HG03108 (cell line): ENCODE measurements at regions not wholly inside any gene's neighbourhood (a gene's known extent, or its start where the extent isn't known, plus 50 kb on each side); places are given as distances from the start of the nearest gene placed in this dataset.
"Not testable (repeated sequence)": the region's sequence is repeated elsewhere in the genome, so short reads cannot be mapped to it uniquely, and the experiment has no call there.

Source experiments
- ATAC-seq: cut with Tn5 transposase; IDR thresholded peaks from one replicate; pipeline ENCODE4 v1.9.1; 2021; ENCODE audit warnings: moderate library complexity; ENCODE audit not compliant: unreplicated experiment

DNA sequence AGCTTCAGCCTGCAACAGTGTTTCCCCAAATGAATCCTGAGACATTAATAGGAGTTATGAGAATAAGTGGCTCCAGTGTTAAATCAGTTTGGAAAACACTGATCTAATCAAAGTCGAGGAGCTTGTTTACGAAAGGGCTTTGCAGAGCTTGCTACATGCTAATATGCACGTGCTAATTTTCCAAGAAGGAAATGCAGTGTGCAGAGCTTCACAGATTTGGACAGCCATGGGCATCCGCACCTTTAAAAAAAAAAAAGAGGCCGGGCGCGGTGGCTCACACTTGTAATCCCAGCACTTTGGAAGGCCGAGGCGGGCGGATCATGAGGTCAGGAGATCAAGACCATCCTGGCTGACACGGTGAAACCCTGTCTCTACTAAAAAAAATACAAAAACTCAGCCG lies 79.7 kb upstream of the LMO2 start:
- not testable (repeated sequence) for ATAC-seq

DNA sequence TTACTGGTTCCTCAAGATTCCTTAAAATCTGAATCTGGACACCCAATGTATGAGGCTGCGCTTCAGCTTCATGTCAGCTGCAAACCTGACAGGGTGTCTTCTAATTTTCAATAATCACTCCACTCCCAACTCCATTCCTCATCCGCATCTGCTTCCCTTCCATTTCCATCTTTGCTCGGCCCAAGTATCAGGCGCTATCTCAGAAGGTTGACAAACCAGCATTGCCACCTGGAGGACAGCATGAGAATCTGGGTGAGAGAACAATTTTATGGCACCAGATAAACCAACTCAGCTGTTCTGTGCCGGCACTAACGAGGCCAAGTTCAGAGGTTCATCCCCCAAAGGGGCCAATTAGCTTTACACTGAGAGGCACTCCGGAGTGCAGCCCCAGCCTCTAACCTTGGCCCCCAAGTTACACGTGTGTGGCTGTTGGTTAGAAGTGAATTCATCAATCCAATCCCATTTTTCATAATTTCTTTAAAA lies 79.1 kb upstream of the LMO2 start:
- ATAC-seq, result peak; percentile 64

DNA sequence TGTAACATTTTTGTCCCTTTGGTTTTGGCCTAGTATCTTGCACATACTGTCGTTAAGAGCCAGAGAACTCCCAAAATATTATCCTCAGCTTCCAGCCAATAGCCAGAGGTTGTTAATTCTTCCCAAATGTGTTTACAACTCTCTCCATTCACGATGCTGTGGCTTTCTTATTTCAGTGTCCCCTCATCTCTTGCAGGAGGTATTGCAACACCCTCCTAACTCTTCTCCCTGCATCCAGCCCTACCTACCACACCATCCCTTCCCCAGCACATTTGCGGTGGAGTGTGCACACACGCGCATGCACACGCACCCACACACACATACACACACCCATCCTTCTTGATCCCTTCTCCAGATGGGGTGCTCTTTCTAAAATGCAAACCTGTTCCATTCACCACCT lies 75.6 kb upstream of the LMO2 start:
- ATAC-seq, result no peak

DNA sequence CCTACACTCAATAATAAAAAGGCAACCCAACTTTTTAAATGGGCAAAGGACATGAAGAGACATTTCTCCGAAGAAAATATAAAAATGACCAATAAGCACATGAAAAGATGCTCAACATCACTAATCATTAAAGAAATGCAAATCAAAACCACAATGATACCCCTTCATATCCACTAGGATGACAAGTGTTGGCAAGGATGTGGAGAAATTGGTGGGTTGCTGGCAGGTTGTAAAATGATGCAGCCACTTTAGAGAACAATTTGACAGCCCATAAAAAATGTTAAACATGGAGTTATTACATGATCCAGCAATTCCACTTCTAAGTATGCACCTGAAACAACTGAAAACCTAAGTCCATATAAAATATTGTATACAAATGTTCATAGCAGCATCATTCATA lies 73.2 kb upstream of the LMO2 start:
- ATAC-seq, result no peak

DNA sequence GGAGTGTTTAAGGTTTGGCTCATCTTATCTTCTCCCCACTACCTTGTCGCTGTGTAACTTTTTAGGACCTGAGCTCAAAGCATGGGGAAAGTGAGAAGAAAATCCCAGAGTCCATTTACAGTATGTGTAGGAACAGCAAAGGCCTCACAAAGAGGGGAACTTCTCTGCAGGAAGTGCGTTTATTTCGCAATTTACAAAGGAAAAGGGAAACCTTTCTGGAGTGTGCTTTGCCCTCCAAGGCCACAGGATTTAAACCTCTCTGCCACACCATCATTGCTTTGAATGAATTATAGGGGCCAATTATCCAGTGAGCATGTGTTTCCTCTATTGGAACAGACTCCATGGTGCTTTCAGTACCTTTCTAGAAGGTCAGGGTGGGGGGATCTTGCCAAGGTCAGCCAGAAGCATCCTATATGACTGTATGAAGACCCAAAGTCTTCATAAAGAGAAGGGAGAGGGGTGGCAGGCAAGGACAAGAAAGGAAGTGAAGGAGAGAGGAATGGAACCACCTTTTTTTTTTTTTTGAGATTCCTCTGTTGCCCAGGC lies 68.1 kb upstream of the LMO2 start:
- ATAC-seq, result no peak

DNA sequence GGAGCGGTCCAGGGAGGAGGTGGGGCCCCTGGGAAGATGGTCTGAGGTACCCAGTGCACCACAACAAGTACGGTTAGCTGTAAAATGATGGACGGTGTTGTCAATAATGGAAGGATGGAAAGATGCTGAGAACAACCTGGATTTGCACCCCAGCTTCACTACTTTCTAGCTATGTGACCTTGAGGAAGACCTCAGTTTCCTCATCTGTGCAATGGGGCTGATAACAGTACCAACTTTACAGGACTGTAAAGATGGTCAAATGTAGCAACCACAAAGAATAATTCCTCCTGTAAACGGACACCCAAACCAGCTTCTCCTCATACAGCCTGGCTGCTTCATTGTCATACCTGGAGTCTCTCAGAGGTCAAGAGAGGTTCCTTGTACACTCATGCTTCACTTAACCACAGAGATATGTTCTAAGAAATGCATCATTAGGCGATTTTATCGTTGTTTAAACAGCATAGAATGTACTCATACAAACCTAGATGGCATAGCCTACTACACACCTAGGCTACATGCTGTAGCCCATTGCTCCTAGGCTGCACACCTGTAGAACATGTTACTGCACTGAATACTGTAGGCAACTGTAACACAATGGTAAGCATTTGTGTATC lies 65.5 kb upstream of the LMO2 start:
- ATAC-seq, result no peak

DNA sequence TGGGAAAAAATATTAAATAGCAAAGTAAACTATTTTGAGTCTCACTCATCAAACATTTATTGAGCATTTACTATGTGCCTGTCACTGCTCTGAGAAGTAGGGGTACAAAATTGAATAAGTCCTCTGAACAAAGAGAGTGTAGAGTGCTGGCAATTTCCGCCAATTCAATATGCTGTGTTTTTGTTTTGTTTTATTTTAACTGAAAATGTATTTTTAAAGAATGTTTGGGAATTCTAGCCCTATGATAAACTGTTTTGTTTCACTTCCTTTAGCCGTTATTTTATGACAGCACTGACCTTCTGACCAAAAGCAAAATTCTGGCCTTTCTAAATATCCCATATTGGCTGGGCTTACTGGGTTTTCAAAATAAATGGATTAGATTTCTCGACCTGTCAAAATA lies 64.7 kb upstream of the LMO2 start:
- no peak for ATAC-seq

DNA sequence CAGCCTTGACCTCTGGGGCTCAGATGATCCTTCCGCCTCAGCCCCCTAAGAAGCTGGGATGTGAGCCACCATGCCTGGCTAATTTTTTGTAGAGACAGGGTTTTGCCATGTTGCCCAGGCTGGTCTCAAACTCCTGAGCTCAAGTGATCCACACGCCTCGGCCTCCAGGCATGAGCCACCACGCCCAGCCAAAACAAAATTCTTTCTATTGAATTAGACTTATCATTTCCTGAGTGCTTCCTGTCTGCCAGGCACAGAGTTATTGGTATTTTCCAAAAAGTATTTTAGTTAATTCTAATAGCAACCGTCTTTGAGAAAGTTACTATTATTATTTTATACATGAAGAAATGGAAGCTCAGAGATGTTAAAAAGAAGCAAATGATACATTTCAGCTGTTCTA lies 61.4 kb upstream of the LMO2 start:
- no peak for ATAC-seq

DNA sequence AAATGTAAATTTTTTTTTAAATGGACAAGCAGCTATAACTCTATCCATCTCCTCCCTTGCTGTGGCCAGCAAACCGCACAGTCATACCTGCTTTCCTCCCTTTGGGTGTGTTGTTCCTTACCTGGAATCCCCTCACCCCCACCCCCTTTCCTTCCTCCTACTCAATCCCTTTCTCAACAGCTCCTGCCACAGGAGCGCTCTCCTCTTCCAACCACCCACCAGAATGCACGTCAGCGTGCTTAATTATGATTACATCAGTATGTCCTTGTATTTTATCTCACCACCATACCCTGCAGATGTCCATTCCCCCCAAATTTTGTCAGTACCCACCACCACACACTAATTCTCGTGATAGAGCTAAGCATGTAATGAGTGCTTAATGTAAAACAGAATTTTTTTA lies 60.9 kb upstream of the LMO2 start:
- ATAC-seq, result no peak

DNA sequence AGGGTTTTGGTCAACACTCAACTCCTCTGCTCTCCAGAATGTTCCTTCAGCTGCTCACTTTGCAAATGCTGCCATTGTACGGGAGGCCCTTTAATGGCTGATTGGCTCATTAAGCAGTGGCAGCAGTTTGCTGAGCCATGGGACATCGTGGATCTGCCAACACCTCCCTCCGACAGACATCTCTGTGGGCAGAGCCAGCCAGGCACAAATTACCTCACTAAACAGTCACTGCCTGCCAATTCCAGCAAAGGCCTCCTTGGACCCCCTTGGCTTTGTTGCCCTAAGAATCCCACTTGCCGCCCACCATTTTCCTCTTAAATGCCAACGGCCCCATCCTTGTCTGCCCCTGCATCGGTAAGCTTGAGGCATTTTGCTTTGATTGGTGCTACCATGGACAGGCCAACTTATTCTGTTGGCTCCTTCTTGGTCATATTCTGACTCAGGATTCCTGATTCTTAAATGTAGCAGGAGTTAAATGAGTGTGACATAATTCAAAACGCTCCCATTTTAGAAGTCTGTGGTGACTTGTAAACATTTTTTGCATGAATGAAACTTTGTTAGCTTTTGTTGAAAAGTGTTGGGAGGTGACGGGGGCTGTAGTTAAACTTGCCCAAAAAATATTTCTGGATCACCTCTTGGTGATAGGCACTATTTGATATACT lies 57.5 kb upstream of the LMO2 start:
- no peak for ATAC-seq

DNA sequence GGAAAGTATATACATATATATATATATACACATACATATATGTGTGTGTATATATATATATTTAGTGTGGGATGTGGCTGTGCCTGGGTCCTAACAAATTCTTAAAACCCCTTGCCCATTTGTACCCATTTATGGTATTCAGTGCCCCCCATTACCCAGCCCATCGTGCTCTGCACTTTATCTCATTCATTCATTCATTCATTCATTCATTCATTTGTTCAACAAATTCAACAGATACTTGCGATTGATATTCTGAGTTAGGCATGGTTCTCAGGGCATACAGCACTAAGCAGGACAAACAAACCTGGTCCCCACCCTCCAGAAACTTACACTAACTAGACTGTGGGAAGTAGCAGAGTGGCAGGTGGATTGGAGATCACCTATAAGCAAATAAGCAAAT lies 56.6 kb upstream of the LMO2 start:
- ATAC-seq, result no peak

DNA sequence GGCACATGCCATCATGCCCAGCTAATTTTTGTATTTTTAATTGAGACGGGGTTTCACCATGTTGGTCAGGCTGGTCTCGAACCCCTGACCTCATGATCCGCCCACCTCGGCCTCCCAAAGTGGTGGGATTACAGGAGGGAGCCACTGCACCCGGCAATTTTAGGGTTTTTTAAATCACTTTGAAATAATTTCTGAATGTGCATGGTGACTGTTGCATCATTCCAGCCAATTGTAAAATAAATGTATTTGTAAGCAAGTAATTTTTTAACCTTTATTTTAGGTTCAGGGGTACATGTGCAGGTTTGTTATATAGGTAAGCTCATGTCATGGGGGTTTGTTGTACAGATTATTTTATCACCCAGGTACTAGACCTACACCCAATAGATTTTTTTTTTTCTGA lies 56.0 kb upstream of the LMO2 start:
- not testable (repeated sequence) for ATAC-seq

DNA sequence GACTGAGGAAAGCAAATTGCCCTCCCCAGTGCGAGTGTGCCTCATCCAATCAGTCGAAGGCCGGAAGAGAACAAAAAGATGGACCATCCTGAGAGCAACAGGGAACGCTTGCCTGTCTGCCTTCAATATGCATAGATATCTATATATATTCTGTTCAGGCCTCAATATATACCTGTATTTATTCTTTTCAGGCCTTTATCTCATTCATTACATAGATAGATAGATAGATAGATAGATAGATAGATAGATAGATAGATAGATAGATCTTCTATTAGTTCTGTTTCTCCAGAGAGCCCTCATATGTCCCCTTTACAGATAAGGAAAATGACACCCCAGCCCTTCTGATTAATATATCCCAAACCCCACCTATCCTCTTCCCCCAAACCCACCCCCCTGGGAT lies 55.1 kb upstream of the LMO2 start:
- no peak for ATAC-seq

DNA sequence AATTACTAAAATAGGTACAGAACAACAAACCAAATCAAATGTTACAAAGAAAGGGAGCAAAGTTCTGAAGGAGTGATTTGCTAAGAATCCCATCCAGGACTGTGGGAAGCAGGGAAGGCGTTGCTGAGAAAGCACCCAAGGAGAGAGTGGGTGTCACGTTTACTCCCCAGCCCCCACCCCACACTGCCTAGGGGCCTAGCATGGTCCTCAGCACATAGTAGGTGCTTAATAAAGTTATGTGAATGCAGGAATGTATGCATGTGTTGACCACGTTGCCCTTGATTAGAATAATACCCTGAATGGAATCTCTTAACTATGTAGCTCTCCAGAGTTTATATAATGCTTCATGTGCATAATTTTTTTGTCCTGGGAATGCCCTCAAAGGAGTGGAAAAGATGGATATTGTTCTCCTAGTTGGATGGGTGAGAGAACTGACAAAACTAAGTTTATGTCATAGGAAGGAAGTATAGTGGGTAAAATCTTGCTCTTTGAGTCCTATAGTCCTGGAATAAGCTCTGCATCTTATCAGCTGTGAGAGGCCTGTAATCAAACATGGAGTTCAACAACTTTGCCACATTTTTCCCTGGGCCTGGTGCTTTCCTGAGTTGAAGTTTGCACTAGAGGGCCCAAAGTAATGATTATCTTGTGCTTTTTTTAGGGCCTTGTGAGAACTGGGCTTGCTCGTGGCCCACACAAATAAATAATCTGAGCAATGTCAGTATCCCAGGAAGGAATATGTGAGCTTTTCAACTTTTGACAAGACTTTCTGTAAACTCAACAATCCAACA lies 53.8 kb upstream of the LMO2 start:
- no peak for ATAC-seq

DNA sequence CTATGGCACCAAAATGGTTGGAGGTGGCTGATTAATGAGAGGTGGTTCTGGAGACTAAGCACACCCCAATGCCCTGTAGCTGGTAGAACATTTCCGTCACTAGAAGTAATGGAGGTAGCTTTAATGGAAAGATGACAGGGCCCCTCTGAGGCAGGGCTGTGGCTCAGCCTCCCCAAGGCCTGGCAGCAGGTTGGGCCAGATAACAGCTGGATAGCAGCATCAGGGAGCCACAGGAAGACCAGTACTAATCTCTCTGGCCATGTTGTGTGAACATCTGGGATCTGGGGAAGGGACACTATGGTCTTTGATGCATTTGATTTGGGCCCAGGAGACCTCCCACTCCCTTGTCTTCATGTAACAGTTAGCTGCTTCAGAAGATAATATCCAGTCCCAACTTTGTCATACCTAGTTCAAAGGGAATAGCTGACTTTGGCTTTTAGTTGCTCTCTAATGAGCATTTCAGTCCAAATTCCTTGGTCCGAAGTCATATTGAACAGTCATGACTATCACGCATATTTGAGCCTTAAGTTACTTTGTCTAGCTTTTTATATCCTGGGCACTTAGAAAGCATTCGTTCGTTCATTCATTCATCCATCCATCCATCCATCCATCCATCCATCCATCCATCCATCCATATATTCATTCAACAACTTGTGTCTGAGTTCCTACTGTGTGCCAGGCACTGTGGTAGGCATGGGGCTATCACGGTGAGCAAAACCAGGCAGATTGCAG lies 53.0 kb upstream of the LMO2 start:
- no peak for ATAC-seq

DNA sequence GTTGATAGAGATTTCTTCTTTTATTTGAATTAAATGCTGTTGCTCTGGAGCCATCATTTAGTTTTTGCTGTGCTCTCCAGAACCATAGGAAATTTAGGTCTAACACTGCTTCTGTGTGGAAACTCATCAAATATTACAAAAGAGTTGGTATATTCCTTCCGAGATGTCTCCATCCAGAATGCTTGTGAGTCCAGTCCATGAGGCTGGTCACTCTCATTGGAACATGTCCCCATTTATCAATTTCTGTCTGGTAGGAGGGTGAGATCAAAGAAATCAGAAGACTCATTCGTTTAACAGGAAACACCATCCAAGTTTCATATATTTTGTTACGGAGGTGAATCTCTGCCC lies 52.4 kb upstream of the LMO2 start:
- ATAC-seq, result no peak

DNA sequence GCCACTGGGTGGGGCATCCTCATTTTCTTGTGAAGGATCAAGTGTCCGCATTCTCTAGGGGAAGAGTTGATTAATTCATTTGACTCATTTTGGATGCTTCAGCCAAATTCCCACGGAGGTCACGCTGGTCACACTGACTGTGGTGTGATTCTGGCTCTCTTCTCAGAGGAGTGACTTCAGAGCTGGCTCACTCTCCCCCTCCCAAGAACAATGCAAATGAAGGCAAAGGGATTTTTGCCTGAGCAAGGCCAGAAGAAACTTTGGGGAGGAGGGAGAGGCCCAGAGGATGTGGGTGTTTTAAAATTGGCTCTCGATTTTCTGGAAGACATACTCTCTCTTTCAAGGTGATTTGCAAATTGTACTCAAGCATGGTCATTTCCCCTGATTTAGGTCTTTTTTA lies 51.1 kb upstream of the LMO2 start:
- ATAC-seq, result peak; percentile 61

DNA sequence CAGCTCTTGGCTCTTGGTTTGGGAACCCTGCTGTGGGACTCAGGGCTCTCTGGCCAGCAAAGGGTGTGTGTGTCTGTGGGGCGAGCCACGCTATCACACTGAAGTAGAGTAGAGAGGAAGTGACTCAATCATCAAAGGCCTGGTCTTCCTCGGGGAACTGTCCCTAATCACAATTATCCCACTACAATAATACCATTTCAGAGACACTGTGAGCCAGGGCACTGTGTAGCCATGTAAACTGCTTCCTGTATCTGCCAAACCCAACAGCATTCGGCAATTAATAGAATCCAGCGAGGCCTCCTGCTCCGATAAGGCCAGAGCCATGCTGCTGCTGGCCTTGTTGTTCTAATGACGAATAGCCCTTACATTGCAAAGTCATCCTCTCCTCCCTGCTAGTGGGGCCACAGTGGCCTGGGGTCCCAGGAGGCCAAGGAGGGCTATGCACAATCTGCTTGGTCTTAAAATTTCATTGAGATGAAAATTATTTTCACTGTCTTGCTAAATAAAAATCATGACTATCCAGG lies 49.8 kb upstream of the LMO2 start:
- ATAC-seq, result no peak
